Astrocyte of the spinal cord (primary cell): ENCODE measurements at regions not wholly inside any gene's neighbourhood (a gene's known extent, or its start where the extent isn't known, plus 50 kb on each side); places are given as distances from the start of the nearest gene placed in this dataset.

Experiments
- DNase-seq: peaks from one replicate; pipeline ENCODE4 v3.0.0; 2011; ENCODE audit warnings: low read depth, low spot score
- H3K4me3 ChIP-seq: 2 replicates; pipeline ENCODE4 v1.5.1; 2011; ENCODE audit warnings: low read depth, mild to moderate bottlenecking, low read length, moderate library complexity
- in situ Hi-C: cut with HindIII; loops from 2 replicates; pipeline ENCODE4 v1.10.0; 2017; ENCODE audit warnings: low sequenced_read_pairs
- TF ChIP-seq, protein P1 (sequence below): IDR thresholded peaks from 2 replicates; pipeline ENCODE4 v1.5.1; 2012; ENCODE audit warnings: low read depth, mild to moderate bottlenecking, low read length, inconsistent platforms

DNA sequence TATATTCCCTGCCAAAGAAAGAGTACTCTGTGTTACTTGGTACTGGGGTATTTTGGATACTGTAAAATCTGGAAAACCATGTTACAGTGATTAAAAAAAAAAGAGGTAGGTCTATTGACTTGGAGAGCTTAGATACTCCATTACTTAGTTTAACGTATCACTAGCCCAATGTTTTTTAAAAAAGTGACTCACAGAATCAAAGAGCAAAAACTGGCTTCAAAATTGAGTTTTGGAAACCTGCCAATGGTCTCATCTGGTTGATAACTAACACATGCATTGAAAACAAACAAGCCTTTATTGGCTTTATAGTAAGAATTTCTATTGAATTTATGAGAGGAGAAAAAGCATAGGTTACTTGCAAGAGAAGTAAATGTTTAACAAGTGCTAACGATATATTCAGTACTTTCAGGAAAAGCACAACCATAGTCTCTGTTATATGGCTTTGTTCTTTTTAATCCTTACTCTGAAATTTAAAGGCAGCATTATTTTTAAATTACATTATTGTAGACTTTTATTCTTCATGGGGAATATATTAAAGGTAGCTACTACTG lies 563.3 kb upstream of the SORCS1 start:
- in situ Hi-C loops, result no loop called here
- no peak overlapping the region for H3K4me3 ChIP-seq

DNA sequence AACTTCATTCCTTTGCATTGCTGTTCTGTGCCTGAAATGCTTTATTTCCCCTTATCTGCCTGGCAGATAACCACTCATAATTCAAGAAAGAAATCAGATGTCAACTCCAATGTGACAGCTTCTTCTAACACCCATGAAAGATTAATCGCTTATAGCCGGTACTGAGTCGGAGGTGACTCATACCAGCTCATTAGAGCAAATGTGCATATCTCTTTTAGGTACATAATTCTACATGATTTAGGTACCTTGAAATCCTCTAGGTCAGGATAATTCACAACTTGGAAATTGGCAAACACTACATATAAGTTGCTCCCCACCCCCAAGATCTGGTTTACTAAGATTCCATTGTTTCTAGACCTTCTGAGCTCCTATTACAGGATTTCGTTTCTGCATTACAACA lies 554.4 kb upstream of the SORCS1 start:
- in situ Hi-C loops, result no loop called here
- DNase-seq, result no peak
- no peak overlapping the region for H3K4me3 ChIP-seq
- TF ChIP-seq, protein P1, sequence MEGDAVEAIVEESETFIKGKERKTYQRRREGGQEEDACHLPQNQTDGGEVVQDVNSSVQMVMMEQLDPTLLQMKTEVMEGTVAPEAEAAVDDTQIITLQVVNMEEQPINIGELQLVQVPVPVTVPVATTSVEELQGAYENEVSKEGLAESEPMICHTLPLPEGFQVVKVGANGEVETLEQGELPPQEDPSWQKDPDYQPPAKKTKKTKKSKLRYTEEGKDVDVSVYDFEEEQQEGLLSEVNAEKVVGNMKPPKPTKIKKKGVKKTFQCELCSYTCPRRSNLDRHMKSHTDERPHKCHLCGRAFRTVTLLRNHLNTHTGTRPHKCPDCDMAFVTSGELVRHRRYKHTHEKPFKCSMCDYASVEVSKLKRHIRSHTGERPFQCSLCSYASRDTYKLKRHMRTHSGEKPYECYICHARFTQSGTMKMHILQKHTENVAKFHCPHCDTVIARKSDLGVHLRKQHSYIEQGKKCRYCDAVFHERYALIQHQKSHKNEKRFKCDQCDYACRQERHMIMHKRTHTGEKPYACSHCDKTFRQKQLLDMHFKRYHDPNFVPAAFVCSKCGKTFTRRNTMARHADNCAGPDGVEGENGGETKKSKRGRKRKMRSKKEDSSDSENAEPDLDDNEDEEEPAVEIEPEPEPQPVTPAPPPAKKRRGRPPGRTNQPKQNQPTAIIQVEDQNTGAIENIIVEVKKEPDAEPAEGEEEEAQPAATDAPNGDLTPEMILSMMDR, result no peak

More for the DNA sequence above, 563.3 kb upstream of the SORCS1 start:
- TF ChIP-seq, protein P1, result no peak
- DNase-seq, result peak; percentile 16

DNA sequence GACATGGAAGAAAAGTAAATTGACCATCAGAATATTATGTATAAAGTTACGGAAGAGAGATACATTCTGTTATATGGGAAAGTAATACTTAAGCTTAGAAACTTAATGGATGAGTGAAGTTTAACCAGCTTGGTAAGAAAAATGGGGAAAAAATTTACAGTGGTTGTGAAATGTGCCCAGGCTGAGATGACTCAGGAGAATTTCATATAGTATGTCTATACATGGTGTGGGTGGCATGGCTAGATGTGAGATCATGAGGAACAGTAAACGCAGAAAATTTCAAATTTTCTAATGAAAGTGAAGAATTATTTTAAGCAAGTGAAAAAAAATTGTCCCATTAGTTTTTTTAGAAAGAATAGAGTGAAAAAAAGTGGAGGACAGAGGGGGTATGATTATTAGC lies 552.5 kb upstream of the SORCS1 start:
- in situ Hi-C loops, result no loop called here

DNA sequence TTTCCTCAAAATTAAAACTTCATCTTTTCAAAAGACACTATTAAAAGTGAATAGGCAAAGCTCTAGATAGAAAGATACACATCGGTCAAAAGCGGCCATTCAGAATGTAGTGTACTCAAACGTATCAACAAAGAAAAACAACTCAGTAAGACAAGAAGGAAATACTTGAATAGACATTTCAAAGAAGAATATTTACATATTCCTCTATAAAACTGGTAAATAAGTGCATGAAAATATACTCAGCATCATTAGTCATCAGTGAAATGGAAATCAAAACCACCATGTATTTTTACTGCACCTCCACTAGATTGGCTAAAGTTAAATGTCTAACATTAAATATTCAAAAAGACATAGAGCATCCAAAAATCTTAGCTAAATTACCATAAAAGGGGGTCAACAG lies 551.1 kb upstream of the SORCS1 start:
- DNase-seq, result no peak
- no peak overlapping the region for H3K4me3 ChIP-seq
- in situ Hi-C loops, result no loop called here
- TF ChIP-seq, protein P1, result no peak

More for the DNA sequence above, 552.5 kb upstream of the SORCS1 start:
- DNase-seq, result no peak
- TF ChIP-seq, protein P1, result no peak
- no peak overlapping the region for H3K4me3 ChIP-seq

DNA sequence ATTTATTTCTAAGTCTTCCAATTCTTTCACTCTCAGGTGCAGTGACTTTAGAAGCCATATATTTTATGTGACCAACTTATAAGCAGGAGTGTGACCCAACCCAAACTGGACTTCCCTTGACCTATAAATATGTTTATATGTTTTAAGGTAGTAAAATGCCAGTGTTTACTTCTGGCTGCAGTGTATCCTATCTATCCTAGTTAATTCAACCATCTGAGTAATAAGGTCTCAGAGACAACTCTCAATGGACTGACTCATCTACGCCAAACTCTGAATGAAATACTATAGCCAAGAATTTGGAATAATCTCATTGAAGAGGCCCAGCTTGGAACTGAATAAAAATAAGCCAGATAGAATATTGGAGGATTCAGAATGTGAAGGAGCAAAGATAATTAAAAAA lies 544.5 kb upstream of the SORCS1 start:
- no peak overlapping the region for H3K4me3 ChIP-seq
- no peak for DNase-seq
- TF ChIP-seq, protein P1, result no peak
- in situ Hi-C loops, result no loop called here

DNA sequence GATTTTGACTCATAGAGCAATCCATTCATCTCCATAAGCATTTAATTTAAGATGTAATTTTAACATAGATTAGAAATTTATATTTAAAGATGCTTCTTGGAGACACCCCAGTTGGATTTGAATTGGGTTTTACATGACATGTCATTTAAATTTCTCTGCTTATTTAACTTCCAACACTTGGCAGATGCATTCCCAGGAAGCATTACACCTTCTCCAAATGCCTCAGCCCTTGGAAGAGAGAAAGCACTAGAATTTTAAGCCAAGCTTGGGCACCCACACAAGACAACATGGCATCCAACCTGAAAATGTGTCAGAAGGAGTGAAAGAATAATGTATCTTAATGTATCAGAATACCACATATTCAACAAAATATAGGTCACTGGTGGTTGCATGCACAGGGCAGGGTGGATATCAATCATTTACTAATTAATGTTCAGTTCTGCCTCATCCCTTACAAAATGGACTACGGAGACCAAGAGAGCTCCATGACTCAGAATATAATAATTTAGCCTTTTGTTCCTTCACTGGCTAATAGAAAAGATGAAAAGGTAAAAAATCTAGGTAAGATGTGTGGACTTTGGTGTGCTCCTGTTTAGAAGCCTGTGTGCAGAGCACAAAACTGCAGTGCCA lies 541.7 kb upstream of the SORCS1 start:
- TF ChIP-seq, protein P1, result no peak
- no peak overlapping the region for H3K4me3 ChIP-seq
- no peak for DNase-seq
- in situ Hi-C loops, result no loop called here
